ENCODE measurements at regions not wholly inside any gene's neighbourhood (a gene's known extent, or its start where the extent isn't known, plus 50 kb on each side); places are given as distances from the start of the nearest gene placed in this dataset.

- Histone ChIP-seq H3K9me3 (ENCODE audit: low read length) (no peaks in the 10 kb centered on the region), H3K9me2 (replicated peaks; ENCODE audit: insufficient read depth, low read length) (no peaks in the 10 kb centered on the region), H3K36me3 (ENCODE audit: insufficient read depth, low read length) (no peaks in the 10 kb centered on the region), H3K4me1 (ENCODE audit: low read length) (peaks cover 54% of the 10 kb centered on the region), H3K27me3 (ENCODE audit: low read length) (0 out of 2 replicates have a peak, but pooled peaks cover 3% of the 10 kb centered on the region), H3K4me3 (ENCODE audit: low read length) (no peak overlapping the region; the same call in 1 of the 2 replicates), H3K79me2 (ENCODE audit: low read length) (no peaks in the 10 kb centered on the region), H3K9ac (ENCODE audit: low read length) (peak overlapping the region; percentile 4; the same call in 1 of the 2 replicates), H4K20me1 (ENCODE audit: insufficient read depth, low read depth, low read length) (no peaks in the 10 kb centered on the region), H3K27ac (ENCODE audit: low read length) (no peak overlapping the region), H3K4me2 (ENCODE audit: low read depth, low read length, poor library complexity, severe bottlenecking) (peak overlapping the region; percentile 49), H2AFZ (ENCODE audit: low read length) (no peak overlapping the region)
- no peak for DNase-seq
These were observed 69.7 kb upstream of the PMEPA1 start for GRCh38 chr20:57779401-57780003.

- Histone ChIP-seq H3K4me3 (ENCODE audit: low read length) (no peak overlapping the region), H3K4me2 (ENCODE audit: low read depth, low read length, poor library complexity, severe bottlenecking) (peak overlapping the region; percentile 41), H3K79me2 (ENCODE audit: low read length) (no peaks in the 10 kb centered on the region), H3K9me2 (replicated peaks; ENCODE audit: insufficient read depth, low read length) (no peaks in the 10 kb centered on the region), H3K9ac (ENCODE audit: low read length) (no peak overlapping the region), H4K20me1 (ENCODE audit: insufficient read depth, low read depth, low read length) (no peaks in the 10 kb centered on the region), H3K9me3 (ENCODE audit: low read length) (no peaks in the 10 kb centered on the region), H3K4me1 (ENCODE audit: low read length) (peaks cover 45% of the 10 kb centered on the region), H2AFZ (ENCODE audit: low read length) (no peak overlapping the region), H3K36me3 (ENCODE audit: insufficient read depth, low read length) (no peaks in the 10 kb centered on the region), H3K27me3 (ENCODE audit: low read length) (0 out of 2 replicates have a peak, but pooled peaks cover 3% of the 10 kb centered on the region), H3K27ac (ENCODE audit: low read length) (no peak overlapping the region)
- peak; percentile 65 for DNase-seq
These were observed 68.1 kb upstream of the PMEPA1 start for GRCh38 chr20:57777911-57778310.

GRCh38 chr20:57774951-57775350, 65.1 kb upstream of the PMEPA1 start:
- Histone ChIP-seq H3K4me1 (ENCODE audit: low read length) (peaks cover 42% of the 10 kb centered on the region), H3K27ac (ENCODE audit: low read length) (no peak overlapping the region), H3K9ac (ENCODE audit: low read length) (no peak overlapping the region), H3K79me2 (ENCODE audit: low read length) (no peaks in the 10 kb centered on the region), H3K4me2 (ENCODE audit: low read depth, low read length, poor library complexity, severe bottlenecking) (no peak overlapping the region), H3K36me3 (ENCODE audit: insufficient read depth, low read length) (no peaks in the 10 kb centered on the region), H3K27me3 (ENCODE audit: low read length) (peaks cover 3% of the 10 kb centered on the region; the same call in 1 of the 2 replicates), H4K20me1 (ENCODE audit: insufficient read depth, low read depth, low read length) (no peaks in the 10 kb centered on the region), H3K9me2 (replicated peaks; ENCODE audit: insufficient read depth, low read length) (no peaks in the 10 kb centered on the region), H3K4me3 (ENCODE audit: low read length) (no peak overlapping the region), H2AFZ (ENCODE audit: low read length) (no peak overlapping the region), H3K9me3 (ENCODE audit: low read length) (no peaks in the 10 kb centered on the region)
- DNase-seq: no peak

- Histone ChIP-seq H3K9me3 (ENCODE audit: low read length) (no peaks in the 10 kb centered on the region), H3K36me3 (ENCODE audit: insufficient read depth, low read length) (no peaks in the 10 kb centered on the region), H3K27ac (ENCODE audit: low read length) (no peak overlapping the region), H3K4me3 (ENCODE audit: low read length) (no peak overlapping the region), H3K9ac (ENCODE audit: low read length) (no peak overlapping the region), H2AFZ (ENCODE audit: low read length) (no peak overlapping the region), H3K4me1 (ENCODE audit: low read length) (peaks cover 42% of the 10 kb centered on the region), H3K79me2 (ENCODE audit: low read length) (no peaks in the 10 kb centered on the region), H3K9me2 (replicated peaks; ENCODE audit: insufficient read depth, low read length) (no peaks in the 10 kb centered on the region), H3K4me2 (ENCODE audit: low read depth, low read length, poor library complexity, severe bottlenecking) (no peak overlapping the region), H3K27me3 (ENCODE audit: low read length) (peaks cover 3% of the 10 kb centered on the region; the same call in 1 of the 2 replicates), H4K20me1 (ENCODE audit: insufficient read depth, low read depth, low read length) (no peaks in the 10 kb centered on the region)
- no peak for DNase-seq
These were observed 64.5 kb upstream of the PMEPA1 start for GRCh38 chr20:57774111-57774880.

GRCh38 chr20:57773059-57773815, 63.4 kb upstream of the PMEPA1 start:
- Histone ChIP-seq H3K27ac (ENCODE audit: low read length) (no peak overlapping the region), H3K36me3 (ENCODE audit: insufficient read depth, low read length) (no peaks in the 10 kb centered on the region), H4K20me1 (ENCODE audit: insufficient read depth, low read depth, low read length) (no peaks in the 10 kb centered on the region), H3K4me2 (ENCODE audit: low read depth, low read length, poor library complexity, severe bottlenecking) (no peak overlapping the region), H3K4me1 (ENCODE audit: low read length) (peaks cover 42% of the 10 kb centered on the region), H3K9me3 (ENCODE audit: low read length) (no peaks in the 10 kb centered on the region), H3K27me3 (ENCODE audit: low read length) (peaks cover 3% of the 10 kb centered on the region; the same call in 1 of the 2 replicates), H3K9me2 (replicated peaks; ENCODE audit: insufficient read depth, low read length) (no peaks in the 10 kb centered on the region), H2AFZ (ENCODE audit: low read length) (no peak overlapping the region), H3K4me3 (ENCODE audit: low read length) (no peak overlapping the region), H3K9ac (ENCODE audit: low read length) (no peak overlapping the region), H3K79me2 (ENCODE audit: low read length) (no peaks in the 10 kb centered on the region)
- no peak for DNase-seq

- H2AFZ ChIP-seq (ENCODE audit: low read length): no peak overlapping the region
- no peaks in the 10 kb centered on the region for H3K9me2 ChIP-seq (replicated peaks; ENCODE audit: insufficient read depth, low read length)
- DNase-seq: no peak
These were observed 62.6 kb upstream of the PMEPA1 start for GRCh38 chr20:57772349-57772964.

GRCh38 chr20:57770852-57771720, 61.3 kb upstream of the PMEPA1 start:
- H3K36me3 ChIP-seq (ENCODE audit: insufficient read depth, low read length): no peaks in the 10 kb centered on the region
- no peaks in the 10 kb centered on the region for H4K20me1 ChIP-seq (ENCODE audit: insufficient read depth, low read depth, low read length)
- H3K4me2 ChIP-seq (ENCODE audit: low read depth, low read length, poor library complexity, severe bottlenecking): no peak overlapping the region
- peaks cover 35% of the 10 kb centered on the region for H3K4me1 ChIP-seq (ENCODE audit: low read length)
- H3K9me3 ChIP-seq (ENCODE audit: low read length): no peaks in the 10 kb centered on the region
- no peak overlapping the region for H2AFZ ChIP-seq (ENCODE audit: low read length)
- no peak overlapping the region for H3K4me3 ChIP-seq (ENCODE audit: low read length)
- no peak for DNase-seq
- H3K27ac ChIP-seq (ENCODE audit: low read length): no peak overlapping the region
- H3K9me2 ChIP-seq (replicated peaks; ENCODE audit: insufficient read depth, low read length): no peaks in the 10 kb centered on the region
- no peaks in the 10 kb centered on the region for H3K79me2 ChIP-seq (ENCODE audit: low read length)
- H3K27me3 ChIP-seq (ENCODE audit: low read length): peaks cover 3% of the 10 kb centered on the region; the same call in 1 of the 2 replicates
- H3K9ac ChIP-seq (ENCODE audit: low read length): no peak overlapping the region

More at GRCh38 chr20:57772349-57772964, 62.6 kb upstream of the PMEPA1 start:
- no peaks in the 10 kb centered on the region for H3K9me3 ChIP-seq (ENCODE audit: low read length)
- peaks cover 3% of the 10 kb centered on the region; the same call in 1 of the 2 replicates for H3K27me3 ChIP-seq (ENCODE audit: low read length)
- H3K4me3 ChIP-seq (ENCODE audit: low read length): no peak overlapping the region
- no peak overlapping the region for H3K27ac ChIP-seq (ENCODE audit: low read length)
- no peaks in the 10 kb centered on the region for H3K79me2 ChIP-seq (ENCODE audit: low read length)
- H3K9ac ChIP-seq (ENCODE audit: low read length): no peak overlapping the region
- H3K4me1 ChIP-seq (ENCODE audit: low read length): peaks cover 41% of the 10 kb centered on the region
- no peaks in the 10 kb centered on the region for H3K36me3 ChIP-seq (ENCODE audit: insufficient read depth, low read length)
- no peak overlapping the region for H3K4me2 ChIP-seq (ENCODE audit: low read depth, low read length, poor library complexity, severe bottlenecking)
- H4K20me1 ChIP-seq (ENCODE audit: insufficient read depth, low read depth, low read length): no peaks in the 10 kb centered on the region

Data from Karpas-422 (cell line).